ENCODE measurements at regions not wholly inside any gene's neighbourhood (a gene's known extent, or its start where the extent isn't known, plus 50 kb on each side); places are given as distances from the start of the nearest gene placed in this dataset.

DNA sequence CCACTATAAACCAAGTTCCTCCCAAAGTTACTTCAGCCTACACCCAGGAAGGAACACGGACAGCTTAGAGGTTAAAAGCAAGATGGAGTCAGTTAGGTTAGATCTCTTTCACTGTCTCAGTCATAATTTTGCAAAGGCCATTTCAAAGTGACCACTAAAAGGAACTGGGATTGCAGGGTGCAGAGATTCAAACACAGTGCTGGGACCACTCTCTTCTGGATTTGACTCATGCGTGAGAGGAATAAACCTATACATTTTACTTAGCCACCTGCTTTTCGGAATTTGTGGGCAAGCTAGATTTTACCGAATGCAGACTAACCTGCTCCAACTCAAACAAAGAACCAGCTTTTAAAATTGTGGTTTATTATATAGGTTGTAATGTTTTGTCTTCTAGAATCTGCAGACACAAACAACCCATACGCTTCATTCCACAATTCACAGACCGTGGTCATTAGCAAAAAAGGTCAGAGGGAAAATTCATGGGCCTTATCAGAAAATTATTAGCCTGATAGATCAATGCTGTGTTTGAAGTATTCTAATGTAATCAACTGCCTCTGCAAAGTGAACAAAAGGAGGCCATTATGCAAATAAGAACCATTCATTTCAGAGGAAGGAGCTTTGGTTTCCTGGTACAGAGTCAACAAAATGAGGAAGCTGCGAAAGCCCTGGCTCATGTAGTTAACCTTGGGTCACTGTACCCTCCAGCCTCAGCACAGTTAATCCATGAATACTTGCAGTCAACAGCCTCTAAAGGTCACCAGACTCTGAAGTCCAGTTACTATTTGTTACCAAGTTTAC is 342.7 kb upstream of the KLF6 start:
- DNase-seq (ENCODE audit: low read depth, low spot score): no peak
- H3K27ac ChIP-seq: no peak overlapping the region

GRCh38 chr10:4125776-4126175 is 340.8 kb upstream of the KLF6 start:
- no peak overlapping the region for H3K27ac ChIP-seq
- no peak for DNase-seq (ENCODE audit: low read depth, low spot score)

GRCh38 chr10:4121502-4122380 is 336.7 kb upstream of the KLF6 start:
- no peak for DNase-seq (ENCODE audit: low read depth, low spot score)
- H3K27ac ChIP-seq: no peak overlapping the region

GRCh38 chr10:4120096-4120853 is 335.3 kb upstream of the KLF6 start:
- H3K27ac ChIP-seq: no peak overlapping the region
- no peak for DNase-seq (ENCODE audit: low read depth, low spot score)

GRCh38 chr10:4119107-4119506 is 334.1 kb upstream of the KLF6 start:
- DNase-seq (ENCODE audit: low read depth, low spot score): no peak
- no peak overlapping the region for H3K27ac ChIP-seq

GRCh38 chr10:4117604-4118003 is 332.6 kb upstream of the KLF6 start:
- no peak for DNase-seq (ENCODE audit: low read depth, low spot score)
- no peak overlapping the region for H3K27ac ChIP-seq

- no peak overlapping the region for H3K27ac ChIP-seq
- DNase-seq (ENCODE audit: low read depth, low spot score): no peak
Measured at GRCh38 chr10:4111643-4112042, 326.6 kb upstream of the KLF6 start.

- no peak for DNase-seq (ENCODE audit: low read depth, low spot score)
- no peak overlapping the region for H3K27ac ChIP-seq
Measured at GRCh38 chr10:4109469-4109868, 324.5 kb upstream of the KLF6 start.

- no peak for DNase-seq (ENCODE audit: low read depth, low spot score)
- H3K27ac ChIP-seq: no peak overlapping the region
Measured at GRCh38 chr10:4108693-4109092, 323.7 kb upstream of the KLF6 start.

- H3K27ac ChIP-seq: no peak overlapping the region
- DNase-seq (ENCODE audit: low read depth, low spot score): no peak
Measured at GRCh38 chr10:4107285-4107851, 322.4 kb upstream of the KLF6 start.

GRCh38 chr10:4103603-4104002 is 318.6 kb upstream of the KLF6 start:
- H3K27ac ChIP-seq: peak overlapping the region; percentile 1
- no peak for DNase-seq (ENCODE audit: low read depth, low spot score)

DNA sequence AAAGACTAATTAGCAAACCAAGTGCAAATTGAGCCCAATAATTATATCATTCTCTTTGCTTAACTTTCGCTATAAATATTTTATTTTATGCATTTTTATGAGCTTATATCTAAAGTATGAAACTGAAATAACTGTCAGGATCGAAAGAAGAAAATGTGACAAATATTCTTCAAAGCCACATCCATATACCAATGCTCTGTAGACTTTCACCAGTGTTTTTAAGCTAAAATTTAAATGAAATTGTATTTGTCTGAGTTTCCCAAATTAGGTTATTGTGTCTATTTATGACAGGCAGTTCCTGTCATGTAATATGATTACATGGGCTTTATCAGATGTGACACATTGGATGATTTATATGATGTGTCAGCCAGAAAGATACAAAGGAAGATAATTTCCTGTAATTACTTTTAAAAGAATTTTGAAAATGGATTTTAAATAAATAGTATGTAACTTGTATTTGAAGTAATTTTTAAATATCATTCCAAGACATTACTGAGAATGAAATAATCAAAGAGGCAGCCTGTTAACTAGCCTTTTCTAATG is 317.9 kb upstream of the KLF6 start:
- H3K27ac ChIP-seq: peak overlapping the region; percentile 1
- DNase-seq (ENCODE audit: low read depth, low spot score): no peak

DNA sequence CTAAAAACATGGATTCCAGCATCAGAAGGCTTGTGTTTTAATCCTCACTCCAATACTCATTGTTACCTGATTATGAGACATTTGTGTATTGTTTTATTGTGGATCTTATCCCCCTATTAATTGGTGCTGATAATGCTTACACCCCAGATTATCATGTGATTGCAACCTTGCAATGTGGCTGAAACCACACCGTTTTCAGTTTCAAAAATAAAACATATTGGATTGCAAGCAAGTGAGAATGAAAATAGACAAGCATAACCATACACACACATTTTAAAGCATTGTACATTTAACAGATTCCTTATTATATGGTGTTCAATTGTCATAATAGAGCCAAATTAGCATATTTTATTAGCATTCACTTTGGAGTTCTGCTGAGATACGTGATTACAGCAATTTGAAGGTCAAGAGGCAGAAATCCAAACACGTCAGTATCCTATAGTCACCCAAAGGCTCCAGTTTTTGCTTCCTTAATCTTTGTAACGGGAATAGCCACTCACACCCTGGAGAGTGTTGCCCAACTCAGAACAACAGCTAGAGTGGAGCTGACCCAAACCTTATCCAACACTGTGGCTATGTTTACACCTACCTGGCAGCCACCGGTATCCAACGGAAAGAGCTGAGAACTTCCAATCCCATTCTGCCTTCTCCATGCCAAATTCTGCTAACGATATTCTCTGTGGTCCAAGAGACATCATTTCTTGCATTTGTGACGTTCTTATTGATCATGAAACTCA is 317.1 kb upstream of the KLF6 start:
- DNase-seq (ENCODE audit: low read depth, low spot score): no peak
- no peak overlapping the region for H3K27ac ChIP-seq

GRCh38 chr10:4100380-4100779 is 315.4 kb upstream of the KLF6 start:
- no peak for DNase-seq (ENCODE audit: low read depth, low spot score)
- H3K27ac ChIP-seq: no peak overlapping the region

- DNase-seq (ENCODE audit: low read depth, low spot score): no peak
- H3K27ac ChIP-seq: no peak overlapping the region
Measured at GRCh38 chr10:4099202-4099601, 314.2 kb upstream of the KLF6 start.

- DNase-seq (ENCODE audit: low read depth, low spot score): no peak
- no peak overlapping the region for H3K27ac ChIP-seq
Measured at GRCh38 chr10:4095166-4095917, 310.3 kb upstream of the KLF6 start.

- H3K27ac ChIP-seq: no peak overlapping the region
- no peak for DNase-seq (ENCODE audit: low read depth, low spot score)
Measured at GRCh38 chr10:4094751-4095150, 309.7 kb upstream of the KLF6 start.

DNA sequence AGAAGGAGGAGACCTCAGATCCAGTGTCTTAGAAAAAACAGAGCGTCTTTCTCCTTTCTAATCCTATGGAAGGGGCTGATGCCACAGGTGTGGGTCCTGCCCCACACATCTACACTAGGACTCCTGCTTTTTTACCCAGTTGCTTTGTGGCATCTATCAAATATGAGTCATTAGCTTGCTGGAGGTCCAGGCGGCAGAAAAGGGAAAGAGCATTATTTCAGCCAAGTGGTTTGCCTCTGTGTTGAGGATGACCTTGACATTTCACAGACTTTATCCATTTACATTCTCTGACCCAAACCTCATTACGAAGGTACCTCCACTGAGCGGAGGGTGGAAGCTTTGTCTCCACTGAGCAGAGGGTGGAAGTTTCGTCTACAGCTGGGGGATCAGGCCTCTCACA is 308.4 kb upstream of the KLF6 start:
- DNase-seq (ENCODE audit: low read depth, low spot score): no peak
- no peak overlapping the region for H3K27ac ChIP-seq

All from epithelial cell of prostate (primary cell).